ENCODE measurements at regions not wholly inside any gene's neighbourhood (a gene's known extent, or its start where the extent isn't known, plus 50 kb on each side); places are given as distances from the start of the nearest gene placed in this dataset.

- Histone ChIP-seq H3K4me3 (ENCODE audit: low read length, poor library complexity, severe bottlenecking) (no peak overlapping the region), H3K36me3 (ENCODE audit: insufficient read depth, low read length) (no peaks in the 10 kb centered on the region), H3K9me3 (ENCODE audit: insufficient read depth, low read depth, low read length) (no peaks in the 10 kb centered on the region), H3K9me2 (replicated peaks; ENCODE audit: low read depth, low read length) (no peaks in the 10 kb centered on the region), H3K79me2 (ENCODE audit: insufficient read depth, low read length) (no peaks in the 10 kb centered on the region), H3K4me2 (ENCODE audit: low read depth, low read length, poor library complexity, severe bottlenecking) (no peak overlapping the region), H3K9ac (ENCODE audit: low read depth, low read length, poor library complexity, severe bottlenecking) (no peak overlapping the region), H3K4me1 (ENCODE audit: insufficient read depth, low read length, poor library complexity, severe bottlenecking) (no peaks in the 10 kb centered on the region), H4K20me1 (ENCODE audit: insufficient read depth, low read length, poor library complexity, severe bottlenecking) (no peaks in the 10 kb centered on the region), H3K27me3 (ENCODE audit: insufficient read depth, low read length, poor library complexity, severe bottlenecking) (no peaks in the 10 kb centered on the region), H3F3A (ENCODE audit: low read depth) (no peaks in the 10 kb centered on the region), H2AFZ (ENCODE audit: low read length) (no peak overlapping the region)
- TF ChIP-seq CTCF (conservative IDR thresholded peaks at IDR 0.05; ENCODE audit: low read length) (no peak; the same call in 1 of the 2 replicates), EZH2phosphoT487 (IDR thresholded peaks at IDR 0.05; ENCODE audit: borderline replicate concordance) (no peak)
These were observed 692.5 kb downstream of the INHBA start for GRCh38 chr7:41010418-41010817.

GRCh38 chr7:41007811-41008210 lies 695.1 kb downstream of the INHBA start:
- H3K36me3 ChIP-seq (ENCODE audit: insufficient read depth, low read length): no peaks in the 10 kb centered on the region
- H3K4me3 ChIP-seq (ENCODE audit: low read length, poor library complexity, severe bottlenecking): no peak overlapping the region
- no peak overlapping the region for H3K4me2 ChIP-seq (ENCODE audit: low read depth, low read length, poor library complexity, severe bottlenecking)
- H3F3A ChIP-seq (ENCODE audit: low read depth): no peaks in the 10 kb centered on the region
- no peaks in the 10 kb centered on the region for H4K20me1 ChIP-seq (ENCODE audit: insufficient read depth, low read length, poor library complexity, severe bottlenecking)
- no peaks in the 10 kb centered on the region for H3K9me3 ChIP-seq (ENCODE audit: insufficient read depth, low read depth, low read length)
- H3K9me2 ChIP-seq (replicated peaks; ENCODE audit: low read depth, low read length): no peaks in the 10 kb centered on the region
- H2AFZ ChIP-seq (ENCODE audit: low read length): no peak overlapping the region
- no peaks in the 10 kb centered on the region for H3K79me2 ChIP-seq (ENCODE audit: insufficient read depth, low read length)
- no peaks in the 10 kb centered on the region for H3K27me3 ChIP-seq (ENCODE audit: insufficient read depth, low read length, poor library complexity, severe bottlenecking)
- no peaks in the 10 kb centered on the region for H3K4me1 ChIP-seq (ENCODE audit: insufficient read depth, low read length, poor library complexity, severe bottlenecking)
- TF ChIP-seq EZH2phosphoT487 (IDR thresholded peaks at IDR 0.05; ENCODE audit: borderline replicate concordance) (no peak), CTCF (conservative IDR thresholded peaks at IDR 0.05; ENCODE audit: low read length) (no peak)
- H3K9ac ChIP-seq (ENCODE audit: low read depth, low read length, poor library complexity, severe bottlenecking): no peak overlapping the region

GRCh38 chr7:41007351-41007751 lies 695.5 kb downstream of the INHBA start:
- no peak for TF ChIP-seq CTCF (conservative IDR thresholded peaks at IDR 0.05; ENCODE audit: low read length)
- no peak for TF ChIP-seq EZH2phosphoT487 (IDR thresholded peaks at IDR 0.05; ENCODE audit: borderline replicate concordance)
- Histone ChIP-seq H3K9me3 (ENCODE audit: insufficient read depth, low read depth, low read length) (no peaks in the 10 kb centered on the region), H3K4me1 (ENCODE audit: insufficient read depth, low read length, poor library complexity, severe bottlenecking) (no peaks in the 10 kb centered on the region), H3K4me3 (ENCODE audit: low read length, poor library complexity, severe bottlenecking) (no peak overlapping the region), H4K20me1 (ENCODE audit: insufficient read depth, low read length, poor library complexity, severe bottlenecking) (no peaks in the 10 kb centered on the region), H3K4me2 (ENCODE audit: low read depth, low read length, poor library complexity, severe bottlenecking) (no peak overlapping the region), H2AFZ (ENCODE audit: low read length) (no peak overlapping the region), H3K79me2 (ENCODE audit: insufficient read depth, low read length) (no peaks in the 10 kb centered on the region), H3K9ac (ENCODE audit: low read depth, low read length, poor library complexity, severe bottlenecking) (no peak overlapping the region), H3K27me3 (ENCODE audit: insufficient read depth, low read length, poor library complexity, severe bottlenecking) (no peaks in the 10 kb centered on the region), H3K36me3 (ENCODE audit: insufficient read depth, low read length) (no peaks in the 10 kb centered on the region), H3K9me2 (replicated peaks; ENCODE audit: low read depth, low read length) (no peaks in the 10 kb centered on the region), H3F3A (ENCODE audit: low read depth) (no peaks in the 10 kb centered on the region)
